Activated CD4-positive, alpha-beta T cell treated with anti-CD3 and anti-CD28 coated beads, Interleukin-2, amount 10 ng/mL, durations not matched to agents 24 days and 14 days (primary cell): ENCODE measurements at regions not wholly inside any gene's neighbourhood (a gene's known extent, or its start where the extent isn't known, plus 50 kb on each side); places are given as distances from the start of the nearest gene placed in this dataset.

Experiments
- DNase-seq: peaks from one replicate; pipeline ENCODE4 v3.0.0; 2022
- H3K27ac Mint-ChIP-seq: one replicate; pipeline ENCODE4 v1.8.0; 2022; ENCODE audit warnings: mild to moderate bottlenecking, mixed read lengths
- H3K27me3 Mint-ChIP-seq: one replicate; pipeline ENCODE4 v1.8.0; 2022; ENCODE audit warnings: mixed read lengths
- H3K36me3 Mint-ChIP-seq: one replicate; pipeline ENCODE4 v1.8.0; 2022; ENCODE audit warnings: low read depth, mild to moderate bottlenecking, mixed read lengths
- H3K4me1 Mint-ChIP-seq: one replicate; pipeline ENCODE4 v1.8.0; 2021; ENCODE audit warnings: mixed read lengths
- H3K4me3 Mint-ChIP-seq: one replicate; pipeline ENCODE4 v1.8.0; 2022; ENCODE audit warnings: mild to moderate bottlenecking, moderate library complexity, mixed read lengths
- H3K9me3 Mint-ChIP-seq: one replicate; pipeline ENCODE4 v1.8.0; 2021; ENCODE audit warnings: mixed read lengths
- intact Hi-C: fragments of 100-400 bp; cut with micrococcal nuclease; formaldehyde crosslinking; loops from one replicate; pipeline ENCODE4 v1.15.1; 2023

DNA sequence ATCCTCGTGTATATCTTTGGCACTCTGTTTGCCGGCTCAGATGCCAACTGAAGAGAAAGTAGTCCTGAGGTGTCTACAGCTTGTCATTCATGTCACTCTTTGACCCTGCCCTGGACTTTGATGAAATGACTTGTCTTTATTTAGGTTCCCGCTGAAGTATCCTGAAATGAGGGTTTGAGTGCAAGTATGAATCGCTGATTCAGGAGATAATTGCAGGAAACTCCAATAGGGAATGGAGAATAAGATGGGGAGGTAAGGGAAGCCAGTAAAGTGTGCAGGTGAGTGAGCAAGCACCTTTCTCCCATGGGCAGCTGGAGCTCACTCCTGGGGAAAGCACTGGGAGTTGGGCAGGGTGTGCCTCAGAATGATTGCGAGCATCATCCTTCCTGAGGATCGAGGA, 50.3 kb upstream of the ZFR start:
- H3K4me1 Mint-ChIP-seq = peaks cover 24% of the 10 kb centered on the region
- intact Hi-C loops = loop anchor here (5.0 kb wide), 1 partner anchor 37 kb away; no protein-coding TSS in a partner anchor
- no peak for DNase-seq

More for the DNA sequence above, 50.3 kb upstream of the ZFR start:
- no peak overlapping the region for H3K27ac Mint-ChIP-seq
- H3K27me3 Mint-ChIP-seq = no peaks in the 10 kb centered on the region
- no peak overlapping the region for H3K4me3 Mint-ChIP-seq
- H3K9me3 Mint-ChIP-seq = no peaks in the 10 kb centered on the region
- H3K36me3 Mint-ChIP-seq = no peaks in the 10 kb centered on the region
